Transverse colon (tissue), 4 donors: ENCODE measurements at regions not wholly inside any gene's neighbourhood (a gene's known extent, or its start where the extent isn't known, plus 50 kb on each side); places are given as distances from the start of the nearest gene placed in this dataset.

Experiments used
- CTCF ChIP-seq, 5 experiments: fragments of 200-600 bp in 3 of 5; fragments of 450-650 bp in 2 of 5; sonication (generic) in 3 of 5; IDR thresholded peaks; 1 replicate in 2 of 5; 2 replicates in 3 of 5; pipeline ENCODE4 v1.5.1; 2016 to 2017; ENCODE audit warnings: antibody characterized with exemption in 5 of 5, inconsistent platforms in 3 of 5, mild to moderate bottlenecking in 2 of 5, moderate library complexity in 1 of 5
- POLR2AphosphoS5 ChIP-seq, 3 donors: sonication (generic); formaldehyde crosslinking; IDR thresholded peaks; one replicate each; pipeline ENCODE4 v1.6.1; 2016; ENCODE audit warnings: antibody characterized with exemption in 3 of 3

GRCh38 chr4:129598582-129598981 lies 502.6 kb downstream of the C4orf33 start:
- TF ChIP-seq CTCF (IDR thresholded peaks at IDR 0.05): no peak
- TF ChIP-seq POLR2AphosphoS5 (IDR thresholded peaks at IDR 0.05): no peak
